RWPE1 (cell line): ENCODE measurements at regions not wholly inside any gene's neighbourhood (a gene's known extent, or its start where the extent isn't known, plus 50 kb on each side); places are given as distances from the start of the nearest gene placed in this dataset.
A peak's percentile ranks its signal among the peaks of the same experiment; 100 is the strongest.

Experiments
- CTCF ChIA-PET: fragments of 350-600 bp; sonication (Branson Sonifier 250); formaldehyde crosslinking; extraction: SDS; loops from one replicate; lab custom pipeline; 2021; lab: Yijun Ruan, JAX
- POLR2A ChIA-PET: fragments of 400-600 bp; formaldehyde crosslinking; extraction: SDS; loops from one replicate; lab custom pipeline; 2020; ENCODE audit warnings: antibody characterized with exemption; ENCODE audit not compliant: low non-redundant PET; lab: Yijun Ruan, JAX
- DNase-seq: peaks from one replicate; pipeline ENCODE4 v3.0.0; 2012; ENCODE audit warnings: low spot score
- H3K27ac ChIP-seq: fragments of 450-650 bp; 2 replicates; pipeline ENCODE4 v1.5.1; 2017
- CTCF ChIP-seq: fragments of 450-650 bp; conservative IDR thresholded peaks from 2 replicates; pipeline ENCODE4 v1.5.1; 2017; ENCODE audit warnings: low read depth, mild to moderate bottlenecking

DNA sequence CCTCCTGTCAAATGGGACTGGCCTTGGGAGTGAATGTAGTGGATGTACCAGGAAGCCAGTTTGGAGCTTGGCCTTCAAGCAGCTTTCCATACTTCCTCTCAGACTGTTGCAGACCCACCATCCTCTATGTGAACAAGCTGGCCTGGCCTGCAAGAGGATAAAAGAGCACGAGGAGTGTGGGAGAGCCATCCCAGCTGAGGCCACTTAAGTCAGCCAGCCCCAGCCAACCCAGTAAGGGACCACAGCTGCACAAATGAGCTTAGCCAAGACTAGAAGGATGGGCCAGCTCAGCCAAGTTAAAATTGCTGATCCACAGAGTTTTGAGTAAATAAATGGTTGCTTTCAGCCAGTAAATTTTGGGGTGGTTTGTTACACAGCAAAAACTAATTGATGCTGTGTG is 156.9 kb upstream of the SOX4 start:
- no peak for DNase-seq
- TF ChIP-seq CTCF = no peak
- CTCF ChIA-PET = interaction anchor here (0.6 kb wide), 1 partner anchor 101 kb away, joined by 3 read pairs; no protein-coding TSS in a partner anchor
- POLR2A ChIA-PET = no interaction called here
- no peak overlapping the region for H3K27ac ChIP-seq

DNA sequence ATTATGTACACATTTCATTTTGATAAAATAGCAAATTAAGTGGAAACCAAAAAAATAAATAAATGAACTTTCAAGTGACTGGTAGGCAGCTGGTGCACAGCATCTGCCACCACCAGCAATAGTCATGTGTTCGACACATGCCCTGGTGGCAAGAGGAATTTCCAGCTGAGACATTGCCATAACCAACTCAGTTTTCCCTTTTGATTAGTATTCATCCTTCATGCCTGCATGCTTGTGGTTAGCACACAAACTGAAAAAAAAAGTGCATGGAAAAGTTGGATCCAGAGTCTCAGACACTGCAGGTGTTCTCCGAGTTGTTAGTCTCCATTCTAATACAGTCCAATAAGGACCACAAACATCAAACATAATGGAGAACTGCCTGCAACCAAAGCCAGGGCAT is 156.0 kb upstream of the SOX4 start:
- ChIA-PET CTCF (no interaction called here), POLR2A (no interaction called here)
- no peak overlapping the region for H3K27ac ChIP-seq
- TF ChIP-seq CTCF = no peak
- no peak for DNase-seq

- DNase-seq = no peak
- no peak overlapping the region for H3K27ac ChIP-seq
- ChIA-PET CTCF (no interaction called here), POLR2A (no interaction called here)
- TF ChIP-seq CTCF = no peak
These were observed 155.1 kb upstream of the SOX4 start for GRCh38 chr6:21438237-21438985.

DNA sequence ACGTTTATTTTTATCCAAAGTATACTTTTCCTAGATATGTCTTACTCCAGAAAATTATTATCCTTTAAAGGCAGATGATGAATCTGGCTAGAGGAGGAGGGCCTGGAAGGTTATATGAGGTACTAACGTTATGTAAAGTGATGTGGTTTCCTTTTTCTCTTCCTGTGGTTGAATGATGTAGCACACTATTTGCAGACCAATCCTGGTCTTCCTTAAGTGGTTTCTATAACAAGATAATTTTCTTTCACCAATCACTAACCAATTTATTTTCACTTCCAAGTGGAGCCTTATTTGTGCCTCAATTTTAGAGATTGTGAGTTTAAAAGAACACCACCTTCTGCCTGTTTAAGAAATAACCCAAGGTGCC is 154.6 kb upstream of the SOX4 start:
- no peak for TF ChIP-seq CTCF
- ChIA-PET CTCF (no interaction called here), POLR2A (no interaction called here)
- no peak overlapping the region for H3K27ac ChIP-seq
- DNase-seq = no peak

DNA sequence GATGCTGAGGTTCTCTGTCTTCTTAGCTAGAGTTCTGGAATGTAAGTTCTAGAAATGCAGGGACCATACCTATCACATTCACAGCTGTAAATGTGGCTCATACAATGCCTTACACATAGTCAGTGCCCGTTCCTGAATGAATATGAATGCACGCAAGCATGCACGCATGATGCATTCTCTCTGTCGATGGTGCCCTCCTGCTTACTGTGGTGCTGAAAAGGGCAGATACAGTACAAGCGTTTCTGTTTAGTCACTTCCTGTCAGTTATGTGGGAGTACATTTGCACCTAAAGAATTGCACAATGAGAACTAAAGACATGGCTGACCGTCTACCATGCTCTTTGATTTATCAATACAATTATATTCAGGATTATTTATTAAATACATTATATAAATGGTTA is 152.2 kb upstream of the SOX4 start:
- no peak overlapping the region for H3K27ac ChIP-seq
- CTCF ChIA-PET = no interaction called here
- DNase-seq = peak; percentile 10
- POLR2A ChIA-PET = no interaction called here
- no peak for TF ChIP-seq CTCF

- CTCF ChIA-PET = no interaction called here
These were observed 150.7 kb upstream of the SOX4 start for GRCh38 chr6:21442874-21443273.

More at GRCh38 chr6:21442874-21443273, 150.7 kb upstream of the SOX4 start:
- no peak for TF ChIP-seq CTCF
- POLR2A ChIA-PET = no interaction called here
- DNase-seq = no peak
- H3K27ac ChIP-seq = no peak overlapping the region
